ENCODE measurements at regions not wholly inside any gene's neighbourhood (a gene's known extent, or its start where the extent isn't known, plus 50 kb on each side); places are given as distances from the start of the nearest gene placed in this dataset.
"Not testable (repeated sequence)": the region's sequence is repeated elsewhere in the genome, so short reads cannot be mapped to it uniquely, and the experiment has no call there.

GRCh38 chr4:140244328-140244727, 90.3 kb upstream of the MAML3 start:
- no peak for DNase-seq

DNA sequence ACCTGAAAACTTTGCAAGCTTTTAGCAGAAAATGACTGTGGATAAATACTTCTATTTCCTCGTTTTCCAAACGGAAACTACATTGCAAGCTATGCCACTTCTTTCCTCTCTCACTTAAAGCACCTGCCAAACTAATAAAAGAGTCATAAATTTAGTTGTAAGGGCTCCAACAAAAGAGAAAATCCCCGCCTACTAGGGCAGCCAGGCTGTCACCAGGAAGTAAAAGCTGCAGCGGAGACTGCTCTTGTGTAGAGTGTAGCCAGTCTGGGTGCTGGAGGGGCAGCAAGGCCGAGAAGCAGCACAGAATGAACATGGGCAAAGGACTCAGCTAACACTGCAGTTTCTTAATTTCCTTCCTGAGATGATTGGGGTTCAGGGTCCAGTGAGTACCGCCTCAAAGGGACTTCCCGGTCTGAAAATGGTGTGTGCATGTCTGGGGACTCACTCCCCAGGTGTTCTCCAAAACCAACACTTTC, 89.3 kb upstream of the MAML3 start:
- DNase-seq, result no peak

- DNase-seq, result no peak
These were observed 88.6 kb upstream of the MAML3 start for GRCh38 chr4:140242357-140243277.

GRCh38 chr4:140240237-140240636, 86.3 kb upstream of the MAML3 start:
- DNase-seq, result no peak

DNA sequence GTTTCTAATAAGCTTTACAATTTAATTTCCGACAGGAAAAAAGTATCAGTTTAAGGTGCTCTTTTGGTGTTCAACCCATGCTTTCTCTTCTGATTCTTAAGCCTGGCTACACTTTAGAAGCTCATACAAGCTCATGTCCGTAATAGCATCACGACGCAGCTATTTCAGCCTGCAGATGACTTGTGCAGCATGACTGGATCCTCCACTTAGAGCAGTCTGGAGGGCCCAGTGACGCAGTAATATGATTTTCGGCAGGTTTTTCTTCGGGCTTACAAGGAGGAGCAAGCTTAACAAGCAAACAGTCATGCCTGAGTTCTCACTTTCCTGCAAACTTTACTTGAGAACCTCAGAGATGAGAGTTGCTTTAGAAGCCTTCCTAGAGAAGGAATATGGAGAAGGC, 85.3 kb upstream of the MAML3 start:
- peak; percentile 20 for DNase-seq

DNA sequence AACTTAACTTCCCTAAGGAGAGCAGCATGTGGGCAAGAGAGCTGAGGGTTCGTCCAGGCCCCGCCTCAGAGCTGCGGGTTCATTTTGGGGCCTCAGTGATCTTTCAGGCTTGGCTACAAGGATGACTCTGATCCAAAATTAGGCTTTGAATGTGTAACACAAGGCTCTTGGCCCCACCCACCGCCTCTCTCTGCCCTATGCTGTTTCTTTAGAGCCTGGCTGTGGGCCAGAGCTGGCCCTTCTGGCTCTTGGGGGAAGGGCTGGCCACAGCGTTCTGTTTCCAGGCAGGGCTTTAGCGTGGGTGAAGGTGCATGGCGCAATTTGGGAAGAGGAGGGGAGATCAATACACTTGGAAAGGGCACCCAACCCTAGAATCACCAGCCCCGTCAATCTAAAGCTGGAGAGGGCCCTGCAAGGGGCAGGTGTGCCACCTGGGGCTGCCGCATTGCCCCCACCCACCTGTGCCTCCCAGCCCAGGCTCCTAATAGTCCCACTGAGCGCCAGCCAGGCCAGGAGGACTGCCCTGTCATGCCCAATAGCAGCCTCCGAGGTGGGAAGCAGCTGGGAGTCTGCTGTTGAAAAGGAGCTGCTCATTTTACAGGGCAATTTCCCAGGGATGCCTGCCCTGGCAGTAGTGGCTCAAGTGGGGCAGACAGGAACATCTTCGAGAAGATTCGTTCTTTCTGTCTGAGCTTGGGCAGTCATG, 84.5 kb upstream of the MAML3 start:
- peak; percentile 71 for DNase-seq

- DNase-seq, result peak; percentile 89
These were observed 83.8 kb upstream of the MAML3 start for GRCh38 chr4:140237616-140238350.

DNA sequence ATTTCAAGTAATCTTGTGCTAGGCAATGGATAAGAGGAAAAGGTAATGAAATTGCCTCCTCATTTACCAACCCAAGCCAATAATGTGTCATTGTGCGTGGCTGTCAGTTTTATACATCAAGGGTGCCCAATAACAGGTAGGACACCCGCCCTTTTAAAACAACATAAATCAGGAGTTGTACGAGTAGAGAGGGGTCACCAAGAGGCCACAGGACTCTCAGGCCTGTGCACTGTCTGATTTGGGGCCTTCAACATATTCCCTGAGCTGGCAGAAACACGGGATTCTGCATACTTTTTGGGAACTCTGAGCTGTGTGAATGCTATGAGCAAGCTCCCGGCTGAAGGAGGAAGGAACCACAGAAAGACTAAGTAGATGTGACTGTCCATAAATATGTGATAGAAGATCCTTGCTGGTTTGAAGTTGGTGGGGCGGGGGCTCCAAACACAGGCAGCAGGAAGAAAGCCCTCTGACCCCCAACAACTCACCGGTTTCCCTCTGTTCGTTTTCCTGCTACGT, 82.7 kb upstream of the MAML3 start:
- DNase-seq, result peak; percentile 48

GRCh38 chr4:140234697-140235060, 80.7 kb upstream of the MAML3 start:
- DNase-seq, result no peak

DNA sequence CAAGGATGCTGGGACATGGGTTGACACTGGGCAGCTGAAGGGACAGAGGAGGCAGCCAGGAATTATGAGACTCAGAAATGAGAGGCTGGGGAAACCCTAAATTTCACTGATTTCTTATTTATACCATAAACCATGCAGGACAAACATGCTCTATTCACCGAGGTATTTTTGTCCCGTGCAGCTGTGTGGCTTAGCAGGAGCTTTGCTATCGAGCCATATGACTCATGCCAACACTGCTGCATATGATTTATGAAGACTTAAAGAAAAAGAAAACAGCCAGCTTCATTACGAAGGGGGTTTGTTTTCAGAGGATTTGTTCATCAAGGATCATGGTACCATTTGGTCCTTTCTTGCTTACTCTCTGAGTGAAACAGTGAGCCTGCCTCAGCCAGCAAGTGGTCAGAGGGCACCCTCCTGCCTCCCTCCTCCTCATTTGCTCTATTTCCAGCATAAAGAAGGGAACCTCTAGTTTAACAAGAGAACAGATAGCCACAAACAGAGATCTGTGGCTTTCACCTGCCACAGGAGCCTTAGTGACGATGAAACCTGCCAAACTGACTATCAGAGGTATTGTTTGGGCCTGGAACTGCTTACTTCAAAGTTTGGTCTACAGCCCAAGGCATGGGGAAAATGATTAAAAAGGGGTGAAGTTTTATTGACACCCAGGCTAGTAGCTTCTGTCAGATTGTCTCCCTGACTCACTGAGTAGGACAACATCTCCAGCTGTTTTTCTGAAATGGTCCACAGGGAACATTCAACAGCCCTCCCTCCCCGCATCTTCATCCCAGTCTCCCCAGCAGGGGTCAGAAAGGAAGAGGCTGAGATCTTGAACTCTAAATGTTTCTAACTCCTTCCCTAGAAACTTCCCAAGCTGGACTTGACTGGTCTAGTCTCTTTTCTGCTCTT, 80.1 kb upstream of the MAML3 start:
- no peak for DNase-seq

GRCh38 chr4:140229881-140230280, 75.9 kb upstream of the MAML3 start:
- no peak for DNase-seq

DNA sequence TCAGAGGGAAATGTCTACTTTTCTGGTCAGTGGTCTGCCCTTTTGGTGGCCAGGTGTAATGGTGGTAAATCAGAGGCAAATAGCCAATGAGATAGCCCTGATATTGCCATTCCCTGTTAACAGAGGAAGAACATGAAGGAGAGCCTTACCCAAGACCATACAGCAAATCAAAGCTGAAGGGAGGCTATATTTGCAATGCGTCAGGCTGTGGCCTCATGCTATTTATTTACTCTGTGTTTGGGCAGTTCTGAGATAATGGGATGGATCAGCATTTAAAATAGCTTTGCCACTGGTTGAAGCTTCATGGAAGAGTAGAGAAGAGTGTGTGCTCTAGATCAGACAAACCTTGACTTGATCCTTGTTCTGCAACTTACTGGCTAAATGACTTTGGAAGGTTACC, 73.3 kb upstream of the MAML3 start:
- no peak for DNase-seq

GRCh38 chr4:140223056-140223810, 69.2 kb upstream of the MAML3 start:
- no peak for DNase-seq

- DNase-seq, result no peak
These were observed 68.2 kb upstream of the MAML3 start for GRCh38 chr4:140222171-140222570.

DNA sequence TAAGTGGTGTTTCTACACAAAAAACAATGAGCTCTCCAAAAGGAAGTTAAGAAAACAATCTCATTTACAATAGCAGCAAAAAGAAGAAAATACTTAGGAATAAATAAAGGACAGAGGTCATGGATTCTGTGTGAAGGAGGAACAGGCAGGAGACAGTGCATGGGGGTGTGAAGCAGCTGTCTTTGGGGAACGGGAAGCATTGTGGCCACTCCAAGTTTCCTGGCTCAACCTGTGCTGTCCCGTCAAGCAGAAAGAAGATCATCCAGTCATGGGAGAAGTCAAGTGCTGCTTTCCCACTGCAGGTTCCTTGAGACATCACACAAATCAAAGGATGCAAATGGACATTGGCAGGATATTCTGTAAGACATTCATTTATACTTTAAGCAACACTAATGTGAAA, 66.1 kb upstream of the MAML3 start:
- DNase-seq, result no peak

GRCh38 chr4:140219567-140219966, 65.6 kb upstream of the MAML3 start:
- DNase-seq, result no peak

GRCh38 chr4:140219070-140219469, 65.1 kb upstream of the MAML3 start:
- not testable (repeated sequence) for DNase-seq

DNA sequence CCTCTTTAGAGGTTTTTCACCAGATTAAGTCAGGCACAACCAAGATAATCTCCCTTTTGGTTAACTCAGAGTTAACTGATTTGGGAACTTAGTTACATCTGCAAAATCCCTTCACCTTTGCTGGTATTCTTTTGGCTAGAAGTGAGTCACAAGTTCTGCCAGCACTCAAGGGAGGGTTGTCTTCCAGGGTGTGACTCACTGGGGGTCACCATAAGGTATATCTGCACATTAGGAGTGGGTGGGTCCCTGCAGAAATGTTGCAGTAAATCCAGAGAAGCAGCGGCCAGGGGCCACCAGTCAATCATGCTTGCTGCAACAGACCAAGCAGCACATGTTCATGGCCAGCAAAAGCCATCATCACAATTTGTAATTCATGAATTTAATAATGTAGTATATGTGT, 59.8 kb upstream of the MAML3 start:
- no peak for DNase-seq

DNA sequence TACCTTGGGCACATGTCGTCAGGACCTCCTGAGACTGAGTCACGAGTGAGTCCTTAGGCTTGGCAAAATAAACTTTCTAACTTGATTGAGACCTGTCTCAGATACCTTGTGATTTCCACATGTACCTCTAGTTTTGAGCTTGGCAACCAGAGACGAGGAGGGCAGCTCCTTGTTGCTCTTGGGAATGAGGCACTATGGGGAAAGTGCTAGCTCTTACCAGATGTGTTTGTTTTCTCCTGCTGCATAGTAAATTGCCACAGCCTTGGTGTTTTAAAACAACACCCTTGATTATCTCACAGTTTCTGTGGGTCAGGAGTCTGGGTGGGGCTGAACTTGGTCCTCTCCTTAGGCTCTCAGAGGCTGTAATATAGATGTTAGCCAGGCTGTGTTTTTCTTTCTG, 59.1 kb upstream of the MAML3 start:
- no peak for DNase-seq

DNA sequence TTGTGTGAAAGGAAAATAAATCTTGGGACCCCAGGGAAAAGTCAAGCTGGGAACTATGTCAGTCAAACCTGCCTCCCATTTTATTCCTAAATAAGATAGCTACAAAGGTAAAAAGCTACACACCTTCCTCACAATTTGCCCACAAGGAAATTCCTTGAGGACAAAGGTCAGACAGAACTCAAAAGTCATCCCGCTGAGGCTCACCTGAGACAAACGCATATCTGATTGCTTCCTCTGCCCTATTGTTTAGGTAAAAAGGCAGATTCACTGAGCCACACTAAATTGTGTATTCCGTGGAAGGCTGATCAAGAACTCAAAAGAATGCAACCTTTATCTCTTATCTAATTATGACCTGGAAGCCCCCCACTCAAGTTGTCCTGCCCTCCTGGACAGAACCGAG, 58.7 kb upstream of the MAML3 start:
- no peak for DNase-seq

DNA sequence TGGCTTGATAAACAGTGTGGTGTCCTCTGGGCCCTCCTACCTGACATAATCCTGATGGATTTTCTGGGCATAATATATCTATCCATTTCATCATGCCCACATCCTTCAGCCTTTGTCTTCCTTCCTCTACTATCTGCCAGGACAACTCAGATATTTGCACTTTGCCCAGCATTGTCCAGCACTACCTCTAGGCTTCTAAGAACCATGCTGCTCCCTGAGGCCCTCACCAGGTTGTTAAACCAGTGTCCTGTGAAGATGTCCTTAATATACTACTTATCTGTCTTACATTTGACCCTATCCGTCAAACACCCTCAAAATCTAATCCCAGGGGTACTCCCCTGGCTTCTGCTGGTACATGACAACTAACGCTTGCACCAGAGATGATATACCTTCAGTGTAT, 58.2 kb upstream of the MAML3 start:
- DNase-seq, result no peak

Measured in retina (tissue), 1 donor.